HepG2 (cell line): ENCODE measurements at regions not wholly inside any gene's neighbourhood (a gene's known extent, or its start where the extent isn't known, plus 50 kb on each side); places are given as distances from the start of the nearest gene placed in this dataset.

Experiments used
- HOXA5 ChIP-seq: sonication (generic); formaldehyde crosslinking; IDR thresholded peaks from 2 replicates; pipeline ENCODE4 v1.4.0; 2020; ENCODE audit warnings: missing genetic modification reagents
- KDM5B ChIP-seq: sonication (generic); formaldehyde crosslinking; IDR thresholded peaks from 2 replicates; pipeline ENCODE4 v1.4.0; 2020; ENCODE audit warnings: missing genetic modification reagents, mild to moderate bottlenecking, borderline replicate concordance
- ZHX2 ChIP-seq, 2 experiments: sonication (generic) in 1 of 2; formaldehyde crosslinking in 1 of 2; IDR thresholded peaks; 2 replicates each; pipeline versions ENCODE4 v1.6.1 to v1.9.0; 2014 to 2022; ENCODE audit warnings: antibody characterized with exemption in 1 of 2, borderline replicate concordance in 1 of 2, inconsistent platforms in 1 of 2, low read depth in 1 of 2, missing genetic modification reagents in 1 of 2
- ZNF782 ChIP-seq: sonication (generic); formaldehyde crosslinking; IDR thresholded peaks from 2 replicates; pipeline ENCODE4 v1.4.0; 2020; ENCODE audit warnings: missing genetic modification reagents, mild to moderate bottlenecking, borderline replicate concordance
- TF ChIP-seq, protein P1 (sequence below): sonication (generic); formaldehyde crosslinking; IDR thresholded peaks from 2 replicates; pipeline ENCODE4 v1.4.0; 2020; ENCODE audit warnings: mild to moderate bottlenecking, low read depth, missing genetic modification reagents

- no peak for TF ChIP-seq ZHX2 (IDR thresholded peaks at IDR 0.05; ENCODE audit: low read depth)
- TF ChIP-seq ZHX2 (CRISPR knock-in tag; IDR thresholded peaks at IDR 0.05; ENCODE audit: borderline replicate concordance): no peak
- no peak for TF ChIP-seq HOXA5 (CRISPR knock-in tag)
- TF ChIP-seq, protein P1, sequence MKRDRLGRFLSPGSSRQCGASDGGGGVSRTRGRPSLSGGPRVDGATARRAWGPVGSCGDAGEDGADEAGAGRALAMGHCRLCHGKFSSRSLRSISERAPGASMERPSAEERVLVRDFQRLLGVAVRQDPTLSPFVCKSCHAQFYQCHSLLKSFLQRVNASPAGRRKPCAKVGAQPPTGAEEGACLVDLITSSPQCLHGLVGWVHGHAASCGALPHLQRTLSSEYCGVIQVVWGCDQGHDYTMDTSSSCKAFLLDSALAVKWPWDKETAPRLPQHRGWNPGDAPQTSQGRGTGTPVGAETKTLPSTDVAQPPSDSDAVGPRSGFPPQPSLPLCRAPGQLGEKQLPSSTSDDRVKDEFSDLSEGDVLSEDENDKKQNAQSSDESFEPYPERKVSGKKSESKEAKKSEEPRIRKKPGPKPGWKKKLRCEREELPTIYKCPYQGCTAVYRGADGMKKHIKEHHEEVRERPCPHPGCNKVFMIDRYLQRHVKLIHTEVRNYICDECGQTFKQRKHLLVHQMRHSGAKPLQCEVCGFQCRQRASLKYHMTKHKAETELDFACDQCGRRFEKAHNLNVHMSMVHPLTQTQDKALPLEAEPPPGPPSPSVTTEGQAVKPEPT (CRISPR knock-in tag): no peak
- no peak for TF ChIP-seq KDM5B
- TF ChIP-seq ZNF782 (CRISPR knock-in tag): no peak
Measured at GRCh38 chr12:73460212-73460611, 1077.4 kb upstream of the ATXN7L3B start (continued).
